ENCODE measurements at regions not wholly inside any gene's neighbourhood (a gene's known extent, or its start where the extent isn't known, plus 50 kb on each side); places are given as distances from the start of the nearest gene placed in this dataset.
"Not testable (repeated sequence)": the region's sequence is repeated elsewhere in the genome, so short reads cannot be mapped to it uniquely, and the experiment has no call there.

DNA sequence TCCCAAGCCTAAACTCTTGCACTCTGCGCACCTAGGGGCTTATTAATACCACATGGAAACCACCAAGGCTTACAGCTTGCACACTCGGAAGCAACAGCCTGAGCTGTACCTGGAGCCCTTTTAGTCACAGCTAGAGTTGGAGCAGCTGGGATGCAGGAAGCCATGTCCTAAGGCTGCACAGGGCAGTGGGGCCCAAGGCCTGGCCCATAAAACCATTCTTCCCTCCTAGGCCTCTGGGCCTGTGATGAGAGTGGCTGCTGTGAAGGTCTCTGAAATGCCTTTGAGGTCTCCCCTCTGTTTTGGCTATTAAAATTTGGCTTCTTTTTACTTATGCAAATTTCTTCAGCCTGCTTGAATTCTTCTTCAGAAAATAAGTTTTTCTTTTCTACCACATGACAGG, 383.9 kb upstream of the UBE2E2 start:
- Histone ChIP-seq H3K27me3 (no peaks in the 10 kb centered on the region), H3K4me1 (no peaks in the 10 kb centered on the region), H3K9me3 (no peaks in the 10 kb centered on the region), H3K4me3 (no peak overlapping the region), H3K36me3 (no peaks in the 10 kb centered on the region), H3K27ac (no peak overlapping the region)
- WGBS, 2 donors (ENCODE audit: low coverage in 1 of 2) = 90% methylated on average over 2 of the region's 2 CpGs; no CpG with 5 or more reads in 1 of the 2 donors
- in situ Hi-C loops (cut with MboI; ENCODE audit: low pct_ligation_motif_present in 1 of 4, low pct_unique_long_range_greater_than_20kb in 1 of 4, low sequenced_read_pairs in 3 of 4) (no loop called here), intact Hi-C loops (cut with DNase I; ENCODE audit: low total_unique reads) (no loop called here)
- DNase-seq = no peak
- TF ChIP-seq, protein P1, sequence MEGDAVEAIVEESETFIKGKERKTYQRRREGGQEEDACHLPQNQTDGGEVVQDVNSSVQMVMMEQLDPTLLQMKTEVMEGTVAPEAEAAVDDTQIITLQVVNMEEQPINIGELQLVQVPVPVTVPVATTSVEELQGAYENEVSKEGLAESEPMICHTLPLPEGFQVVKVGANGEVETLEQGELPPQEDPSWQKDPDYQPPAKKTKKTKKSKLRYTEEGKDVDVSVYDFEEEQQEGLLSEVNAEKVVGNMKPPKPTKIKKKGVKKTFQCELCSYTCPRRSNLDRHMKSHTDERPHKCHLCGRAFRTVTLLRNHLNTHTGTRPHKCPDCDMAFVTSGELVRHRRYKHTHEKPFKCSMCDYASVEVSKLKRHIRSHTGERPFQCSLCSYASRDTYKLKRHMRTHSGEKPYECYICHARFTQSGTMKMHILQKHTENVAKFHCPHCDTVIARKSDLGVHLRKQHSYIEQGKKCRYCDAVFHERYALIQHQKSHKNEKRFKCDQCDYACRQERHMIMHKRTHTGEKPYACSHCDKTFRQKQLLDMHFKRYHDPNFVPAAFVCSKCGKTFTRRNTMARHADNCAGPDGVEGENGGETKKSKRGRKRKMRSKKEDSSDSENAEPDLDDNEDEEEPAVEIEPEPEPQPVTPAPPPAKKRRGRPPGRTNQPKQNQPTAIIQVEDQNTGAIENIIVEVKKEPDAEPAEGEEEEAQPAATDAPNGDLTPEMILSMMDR (IDR thresholded peaks at IDR 0.05) = no peak
- TF ChIP-seq POLR2AphosphoS5 (IDR thresholded peaks at IDR 0.05) (no peak), EP300 (IDR thresholded peaks at IDR 0.05; ENCODE audit: low read depth) (no peak), POLR2A (IDR thresholded peaks at IDR 0.05) (no peak)

DNA sequence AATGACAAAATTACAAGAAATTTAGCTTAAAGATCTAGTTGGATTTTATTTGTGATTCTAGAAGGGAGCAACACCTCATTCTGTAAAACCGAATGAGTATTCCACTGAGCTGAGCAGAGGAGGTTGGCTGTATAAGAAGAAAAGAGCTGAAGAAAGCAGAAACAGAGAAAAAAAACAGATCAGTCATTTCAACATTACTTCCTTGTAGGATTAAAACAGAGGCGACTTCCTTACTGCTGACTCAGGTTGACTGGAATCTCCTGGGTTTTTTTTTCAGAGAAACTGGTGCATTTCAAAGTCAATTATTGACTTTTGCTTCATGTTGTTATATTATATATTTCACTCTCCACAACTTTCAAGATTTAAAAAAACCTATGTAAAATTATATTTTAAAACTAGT, 368.1 kb upstream of the UBE2E2 start:
- TF ChIP-seq, protein P1 (IDR thresholded peaks at IDR 0.05) = no peak
- no peak for TF ChIP-seq POLR2AphosphoS5 (IDR thresholded peaks at IDR 0.05)
- TF ChIP-seq POLR2A (IDR thresholded peaks at IDR 0.05) = no peak
- no peak for TF ChIP-seq EP300 (IDR thresholded peaks at IDR 0.05; ENCODE audit: low read depth)
- in situ Hi-C loops (cut with MboI; ENCODE audit: low pct_ligation_motif_present in 1 of 4, low pct_unique_long_range_greater_than_20kb in 1 of 4, low sequenced_read_pairs in 3 of 4) = loop anchor here in 1 of 4 donors (25.0 kb wide), 1 partner anchor 102 kb away; no protein-coding TSS in a partner anchor
- WGBS, 2 donors (ENCODE audit: low coverage in 1 of 2) = 24 to 30% methylated on average over 2 of the region's 2 CpGs
- DNase-seq = no peak
- peaks cover 0 to 18% (median 0%) of the 10 kb centered on the region in 4 donors for H3K4me1 ChIP-seq
- intact Hi-C loops (cut with DNase I; ENCODE audit: low total_unique reads) = no loop called here
- no peaks in the 10 kb centered on the region for H3K27me3 ChIP-seq
- H3K9me3 ChIP-seq = no peaks in the 10 kb centered on the region
- no peak overlapping the region for H3K4me3 ChIP-seq
- H3K27ac ChIP-seq = no peak overlapping the region
- no peaks in the 10 kb centered on the region for H3K36me3 ChIP-seq

DNA sequence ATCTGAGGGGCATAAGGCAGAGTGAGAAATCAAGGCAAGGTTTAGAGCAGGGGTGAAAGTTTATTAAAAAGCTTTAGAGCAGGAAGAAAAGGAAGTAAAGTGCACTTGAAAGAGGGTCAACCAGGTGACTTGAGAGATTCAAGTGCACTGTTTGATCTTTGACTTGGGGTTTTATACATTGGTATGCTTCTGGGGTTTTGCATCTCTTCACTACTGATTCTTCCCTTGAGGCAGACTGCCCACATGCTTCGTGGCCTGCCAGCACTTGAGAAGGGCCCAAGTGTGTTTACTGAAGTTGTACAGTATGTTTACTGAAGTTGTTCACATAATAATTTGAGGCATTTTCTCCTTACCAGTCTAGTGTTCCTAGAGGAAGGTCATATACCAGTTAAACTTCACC, 367.0 kb upstream of the UBE2E2 start:
- TF ChIP-seq POLR2AphosphoS5 (IDR thresholded peaks at IDR 0.05) (no peak), EP300 (IDR thresholded peaks at IDR 0.05; ENCODE audit: low read depth) (no peak), POLR2A (IDR thresholded peaks at IDR 0.05) (no peak)
- TF ChIP-seq, protein P1 (IDR thresholded peaks at IDR 0.05) = no peak
- intact Hi-C loops (cut with DNase I; ENCODE audit: low total_unique reads) = no loop called here
- Histone ChIP-seq H3K27me3 (no peaks in the 10 kb centered on the region), H3K27ac (no peak overlapping the region), H3K9me3 (no peaks in the 10 kb centered on the region), H3K36me3 (no peaks in the 10 kb centered on the region), H3K4me1 (peaks cover 0 to 18% (median 0%) of the 10 kb centered on the region in 4 donors), H3K4me3 (no peak overlapping the region)
- WGBS, 2 donors (ENCODE audit: low coverage in 1 of 2) = 18 to 71% methylated on average over 1 of the region's 1 CpG
- no peak for DNase-seq
- in situ Hi-C loops (cut with MboI; ENCODE audit: low pct_ligation_motif_present in 1 of 4, low pct_unique_long_range_greater_than_20kb in 1 of 4, low sequenced_read_pairs in 3 of 4) = loop anchor here in 1 of 4 donors (25.0 kb wide), 1 partner anchor 101 kb away; no protein-coding TSS in a partner anchor

DNA sequence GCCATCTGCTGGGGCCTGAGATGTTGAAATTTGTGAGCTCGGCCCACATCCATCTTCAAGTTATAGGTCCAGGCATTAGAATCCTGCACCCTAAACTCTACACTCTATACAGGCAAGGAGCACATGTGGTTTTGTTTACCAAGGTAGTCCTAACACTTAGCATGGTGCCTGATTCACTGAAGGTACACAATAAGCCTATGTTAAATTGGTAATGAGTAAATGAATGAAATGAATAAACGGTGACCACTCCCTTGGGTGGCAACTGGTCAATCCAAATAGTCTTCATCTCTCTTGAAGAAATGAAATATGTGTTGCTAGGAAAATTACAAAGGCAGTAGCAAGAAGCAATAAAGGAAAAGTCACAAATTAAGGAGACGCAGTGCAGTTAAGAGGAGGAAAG, 359.3 kb upstream of the UBE2E2 start:
- no peaks in the 10 kb centered on the region for H3K4me1 ChIP-seq
- H3K36me3 ChIP-seq = no peaks in the 10 kb centered on the region
- TF ChIP-seq POLR2AphosphoS5 (IDR thresholded peaks at IDR 0.05) (no peak), EP300 (IDR thresholded peaks at IDR 0.05; ENCODE audit: low read depth) (no peak)
- no peak overlapping the region for H3K27ac ChIP-seq
- H3K9me3 ChIP-seq = no peaks in the 10 kb centered on the region
- DNase-seq = no peak
- intact Hi-C loops (cut with DNase I; ENCODE audit: low total_unique reads) (no loop called here), in situ Hi-C loops (cut with MboI; ENCODE audit: low pct_ligation_motif_present in 1 of 4, low pct_unique_long_range_greater_than_20kb in 1 of 4, low sequenced_read_pairs in 3 of 4) (loop anchor here in 1 of 4 donors (25.0 kb wide), 1 partner anchor 93 kb away; no protein-coding TSS in a partner anchor)
- no peak overlapping the region for H3K4me3 ChIP-seq
- 70 to 71% methylated on average over 3 of the region's 3 CpGs for WGBS, 2 donors (ENCODE audit: low coverage in 1 of 2)
- H3K27me3 ChIP-seq = no peaks in the 10 kb centered on the region

DNA sequence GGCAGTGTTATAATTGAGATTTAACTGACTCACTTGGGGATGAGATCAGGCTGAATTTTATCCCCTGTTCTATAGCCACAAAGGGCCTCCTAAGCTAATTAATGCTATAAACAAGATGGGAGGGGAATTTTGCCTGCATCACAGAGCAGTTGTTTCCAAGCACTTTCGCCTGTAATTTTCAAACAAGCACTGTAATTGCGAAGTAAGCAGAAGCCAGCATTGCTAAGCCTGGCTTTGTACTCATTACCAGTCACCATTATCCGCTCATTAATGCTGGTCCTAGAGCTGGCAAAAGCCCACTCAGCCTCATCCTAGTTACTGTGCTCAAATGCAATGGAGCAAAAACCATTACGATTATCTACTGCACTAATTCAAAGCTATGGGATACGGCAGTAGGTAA, 356.6 kb upstream of the UBE2E2 start:
- Histone ChIP-seq H3K9me3 (no peaks in the 10 kb centered on the region), H3K4me1 (no peaks in the 10 kb centered on the region), H3K36me3 (no peaks in the 10 kb centered on the region), H3K27me3 (no peaks in the 10 kb centered on the region), H3K27ac (no peak overlapping the region), H3K4me3 (no peak overlapping the region)
- intact Hi-C loops (cut with DNase I; ENCODE audit: low total_unique reads) = no loop called here
- WGBS, 2 donors (ENCODE audit: low coverage in 1 of 2) = 97 to 100% methylated on average over 1 to 5 of the region's 5 CpGs
- DNase-seq = no peak
- TF ChIP-seq POLR2A (IDR thresholded peaks at IDR 0.05) (no peak), POLR2AphosphoS5 (IDR thresholded peaks at IDR 0.05) (no peak), EP300 (IDR thresholded peaks at IDR 0.05; ENCODE audit: low read depth) (no peak)
- TF ChIP-seq, protein P1 (IDR thresholded peaks at IDR 0.05) = no peak
- in situ Hi-C loops (cut with MboI; ENCODE audit: low pct_ligation_motif_present in 1 of 4, low pct_unique_long_range_greater_than_20kb in 1 of 4, low sequenced_read_pairs in 3 of 4) = loop anchor here in 1 of 4 donors (25.0 kb wide), 1 partner anchor 91 kb away; no protein-coding TSS in a partner anchor

DNA sequence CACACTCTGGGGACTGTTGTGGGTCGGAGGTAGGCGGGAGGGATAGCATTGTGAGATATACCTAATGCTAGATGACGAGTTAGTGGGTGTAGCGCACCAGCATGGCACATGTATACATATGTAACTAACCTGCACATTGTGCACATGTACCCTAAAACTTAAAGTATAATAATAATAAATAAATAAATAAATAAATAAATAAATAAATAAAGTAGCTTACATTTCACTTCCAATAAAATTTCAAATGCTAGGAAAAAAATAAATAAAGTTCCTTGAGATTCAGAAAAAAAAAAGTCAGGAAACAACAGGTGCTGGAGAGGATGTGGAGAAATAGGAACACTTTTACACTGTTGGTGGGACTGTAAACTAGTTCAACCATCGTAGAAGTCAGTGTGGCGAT, 353.5 kb upstream of the UBE2E2 start:
- in situ Hi-C loops (cut with MboI; ENCODE audit: low pct_ligation_motif_present in 1 of 4, low pct_unique_long_range_greater_than_20kb in 1 of 4, low sequenced_read_pairs in 3 of 4) = loop anchor here in 1 of 4 donors (25.0 kb wide), 1 partner anchor 88 kb away; no protein-coding TSS in a partner anchor
- H3K27me3 ChIP-seq; H3K4me3 ChIP-seq; DNase-seq; H3K4me1 ChIP-seq; H3K27ac ChIP-seq; H3K36me3 ChIP-seq; intact Hi-C loops (cut with DNase I; ENCODE audit: low total_unique reads); H3K9me3 ChIP-seq: not testable (repeated sequence)
- WGBS, 2 donors (ENCODE audit: low coverage in 1 of 2) = 67 to 86% methylated on average over 4 to 6 of the region's 6 CpGs
